ENCODE measurements at regions not wholly inside any gene's neighbourhood (a gene's known extent, or its start where the extent isn't known, plus 50 kb on each side); places are given as distances from the start of the nearest gene placed in this dataset.

DNA sequence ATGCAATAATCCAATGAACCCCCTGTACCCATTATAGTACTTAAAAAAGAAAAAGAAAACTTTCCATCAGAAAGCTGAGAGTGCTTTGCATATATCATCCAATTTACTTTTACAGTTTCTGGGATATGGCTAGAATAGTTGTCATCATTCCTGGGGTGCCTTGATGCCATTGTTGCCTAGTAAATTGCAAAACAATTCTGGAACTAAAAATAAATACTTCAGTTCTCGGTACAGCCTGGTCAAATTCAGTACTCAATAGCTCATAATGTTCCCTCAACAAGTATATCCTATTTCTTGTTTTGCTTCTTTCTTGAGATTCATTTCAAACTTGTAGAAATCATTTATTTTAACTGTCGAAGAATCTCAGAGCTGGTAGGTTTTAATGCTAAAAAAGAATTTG is 334.7 kb upstream of the MDFIC2 start:
- no peak for TF ChIP-seq ZFP3 (CRISPR knock-in tag; IDR thresholded peaks at IDR 0.05)
- no peak for ATAC-seq

DNA sequence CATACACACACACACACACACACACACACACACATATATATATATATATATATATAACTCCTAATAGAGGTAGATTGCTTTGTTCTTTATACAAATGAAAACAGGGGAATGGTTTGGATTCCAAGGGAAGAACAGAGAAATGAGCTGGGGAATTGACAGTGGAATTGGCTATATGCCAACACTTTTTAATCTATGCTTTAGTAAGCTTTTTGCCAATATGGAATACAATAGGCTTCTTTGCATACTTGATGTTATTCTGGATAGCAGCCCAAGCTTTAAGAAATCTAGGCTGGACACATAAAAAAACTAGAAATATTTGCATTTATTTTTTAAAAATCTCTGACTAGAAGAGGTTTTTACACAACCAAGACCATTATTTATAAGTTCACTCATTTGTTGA is 334.2 kb upstream of the MDFIC2 start:
- no peak for ATAC-seq
- TF ChIP-seq TSHZ2 (CRISPR knock-in tag; IDR thresholded peaks at IDR 0.05) (no peak), ZNF8 (CRISPR knock-in tag; IDR thresholded peaks at IDR 0.05) (no peak), ZC3H10 (CRISPR knock-in tag; IDR thresholded peaks at IDR 0.05) (no peak), SNAI2 (CRISPR knock-in tag; IDR thresholded peaks at IDR 0.05) (no peak), RARB (CRISPR knock-in tag; IDR thresholded peaks at IDR 0.05) (no peak), ISL1 (CRISPR knock-in tag; IDR thresholded peaks at IDR 0.05) (no peak), ARNTL (CRISPR knock-in tag; IDR thresholded peaks at IDR 0.05; ENCODE audit: borderline replicate concordance, low read depth) (no peak), TOX (CRISPR knock-in tag; IDR thresholded peaks at IDR 0.05; ENCODE audit: borderline replicate concordance) (no peak), CSRNP3 (CRISPR knock-in tag; IDR thresholded peaks at IDR 0.05) (no peak), PATZ1 (CRISPR knock-in tag; IDR thresholded peaks at IDR 0.05; ENCODE audit: borderline replicate concordance) (no peak), ZFP30 (CRISPR knock-in tag; IDR thresholded peaks at IDR 0.05) (no peak), CSDC2 (CRISPR knock-in tag; IDR thresholded peaks at IDR 0.05) (no peak), OSR1 (CRISPR knock-in tag; IDR thresholded peaks at IDR 0.05) (no peak)
- TF ChIP-seq, protein P1, sequence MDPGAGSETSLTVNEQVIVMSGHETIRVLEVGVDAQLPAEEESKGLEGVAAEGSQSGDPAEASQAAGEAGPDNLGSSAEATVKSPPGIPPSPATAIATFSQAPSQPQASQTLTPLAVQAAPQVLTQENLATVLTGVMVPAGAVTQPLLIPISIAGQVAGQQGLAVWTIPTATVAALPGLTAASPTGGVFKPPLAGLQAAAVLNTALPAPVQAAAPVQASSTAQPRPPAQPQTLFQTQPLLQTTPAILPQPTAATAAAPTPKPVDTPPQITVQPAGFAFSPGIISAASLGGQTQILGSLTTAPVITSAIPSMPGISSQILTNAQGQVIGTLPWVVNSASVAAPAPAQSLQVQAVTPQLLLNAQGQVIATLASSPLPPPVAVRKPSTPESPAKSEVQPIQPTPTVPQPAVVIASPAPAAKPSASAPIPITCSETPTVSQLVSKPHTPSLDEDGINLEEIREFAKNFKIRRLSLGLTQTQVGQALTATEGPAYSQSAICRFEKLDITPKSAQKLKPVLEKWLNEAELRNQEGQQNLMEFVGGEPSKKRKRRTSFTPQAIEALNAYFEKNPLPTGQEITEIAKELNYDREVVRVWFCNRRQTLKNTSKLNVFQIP (CRISPR knock-in tag; IDR thresholded peaks at IDR 0.05; ENCODE audit: borderline replicate concordance, low read depth), result no peak

DNA sequence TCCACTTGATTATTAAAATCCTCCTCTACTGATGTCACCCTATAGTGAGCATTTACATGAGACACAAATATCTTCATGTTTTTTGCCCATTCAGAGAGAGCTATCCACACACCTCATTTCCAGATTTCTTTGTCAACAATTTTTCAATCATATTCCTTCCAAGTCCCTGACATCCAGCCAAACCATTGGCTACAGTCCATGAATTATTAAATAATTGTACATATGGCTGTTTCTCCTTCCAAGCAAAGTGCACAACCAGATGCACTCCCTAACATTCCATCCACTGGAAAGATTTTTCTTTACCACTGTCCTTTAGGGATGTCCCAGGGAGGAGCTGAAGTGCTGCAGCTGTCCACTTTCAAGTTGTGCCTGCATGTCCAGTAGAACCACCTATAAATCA is 328.0 kb upstream of the MDFIC2 start:
- no peak for ATAC-seq
- TF ChIP-seq PPARA (CRISPR knock-in tag; IDR thresholded peaks at IDR 0.05; ENCODE audit: borderline replicate concordance), result no peak
- no peak for TF ChIP-seq BACH2 (CRISPR knock-in tag; IDR thresholded peaks at IDR 0.05; ENCODE audit: borderline replicate concordance)
- no peak for TF ChIP-seq PATZ1 (CRISPR knock-in tag; IDR thresholded peaks at IDR 0.05; ENCODE audit: borderline replicate concordance)
- no peak for TF ChIP-seq GLIS3 (CRISPR knock-in tag; IDR thresholded peaks at IDR 0.05)
- TF ChIP-seq, protein P1 (CRISPR knock-in tag; IDR thresholded peaks at IDR 0.05; ENCODE audit: borderline replicate concordance, low read depth), result no peak
- TF ChIP-seq ZC3H10 (CRISPR knock-in tag; IDR thresholded peaks at IDR 0.05), result no peak
- TF ChIP-seq TCF4 (CRISPR knock-in tag; IDR thresholded peaks at IDR 0.05; ENCODE audit: borderline replicate concordance), result no peak
- no peak for TF ChIP-seq ZNF70 (CRISPR knock-in tag; IDR thresholded peaks at IDR 0.05)
- no peak for TF ChIP-seq ZFP3 (CRISPR knock-in tag; IDR thresholded peaks at IDR 0.05)
